Activated naive CD4-positive, alpha-beta T cell treated with anti-CD3 and anti-CD28 coated beads, Interleukin-2, amount 50 U/mL, for 24 hours (primary cell): ENCODE measurements at regions not wholly inside any gene's neighbourhood (a gene's known extent, or its start where the extent isn't known, plus 50 kb on each side); places are given as distances from the start of the nearest gene placed in this dataset.

Experiments used
- H3K27ac Mint-ChIP-seq: one replicate; pipeline ENCODE4 v1.8.0; 2021; ENCODE audit warnings: mild to moderate bottlenecking, mixed read lengths
- H3K27me3 Mint-ChIP-seq: one replicate; pipeline ENCODE4 v1.8.0; 2021; ENCODE audit warnings: mixed read lengths
- H3K36me3 Mint-ChIP-seq: one replicate; pipeline ENCODE4 v1.8.0; 2021; ENCODE audit warnings: mixed read lengths
- H3K4me1 Mint-ChIP-seq: one replicate; pipeline ENCODE4 v1.8.0; 2021; ENCODE audit warnings: mixed read lengths
- H3K4me3 Mint-ChIP-seq: one replicate; pipeline ENCODE4 v1.8.0; 2021; ENCODE audit warnings: mild to moderate bottlenecking, mixed read lengths
- H3K9me3 Mint-ChIP-seq: one replicate; pipeline ENCODE4 v1.8.0; 2021; ENCODE audit warnings: mixed read lengths

- H3K4me1 Mint-ChIP-seq: no peaks in the 10 kb centered on the region
- peaks cover 2% of the 10 kb centered on the region for H3K27me3 Mint-ChIP-seq
- H3K27ac Mint-ChIP-seq: no peak overlapping the region
- no peaks in the 10 kb centered on the region for H3K36me3 Mint-ChIP-seq
- no peaks in the 10 kb centered on the region for H3K9me3 Mint-ChIP-seq
- H3K4me3 Mint-ChIP-seq: no peak overlapping the region
Observed at GRCh38 chr16:80489173-80489572, 51.6 kb upstream of the DYNLRB2 start.

GRCh38 chr16:80488167-80488566 is 52.6 kb upstream of the DYNLRB2 start:
- Mint-ChIP-seq H3K9me3 (no peaks in the 10 kb centered on the region), H3K4me3 (no peak overlapping the region), H3K4me1 (no peaks in the 10 kb centered on the region), H3K27ac (no peak overlapping the region), H3K27me3 (peaks cover 2% of the 10 kb centered on the region), H3K36me3 (no peaks in the 10 kb centered on the region)

GRCh38 chr16:80480664-80481063 is 60.1 kb upstream of the DYNLRB2 start:
- H3K27me3 Mint-ChIP-seq: peaks cover 2% of the 10 kb centered on the region
- H3K4me1 Mint-ChIP-seq: no peaks in the 10 kb centered on the region
- no peaks in the 10 kb centered on the region for H3K9me3 Mint-ChIP-seq
- no peak overlapping the region for H3K27ac Mint-ChIP-seq
- no peaks in the 10 kb centered on the region for H3K36me3 Mint-ChIP-seq
- no peak overlapping the region for H3K4me3 Mint-ChIP-seq

- no peak overlapping the region for H3K27ac Mint-ChIP-seq
- H3K27me3 Mint-ChIP-seq: peaks cover 5% of the 10 kb centered on the region
- no peaks in the 10 kb centered on the region for H3K36me3 Mint-ChIP-seq
- H3K4me3 Mint-ChIP-seq: no peak overlapping the region
- H3K4me1 Mint-ChIP-seq: no peaks in the 10 kb centered on the region
- H3K9me3 Mint-ChIP-seq: no peaks in the 10 kb centered on the region
Observed at GRCh38 chr16:80477838-80478237, 63.0 kb upstream of the DYNLRB2 start.

- Mint-ChIP-seq H3K36me3 (no peaks in the 10 kb centered on the region), H3K4me3 (no peak overlapping the region), H3K9me3 (no peaks in the 10 kb centered on the region), H3K27me3 (peaks cover 2% of the 10 kb centered on the region), H3K27ac (no peak overlapping the region), H3K4me1 (no peaks in the 10 kb centered on the region)
Observed at GRCh38 chr16:80468029-80468428, 72.8 kb upstream of the DYNLRB2 start.

- no peak overlapping the region for H3K27ac Mint-ChIP-seq
- H3K36me3 Mint-ChIP-seq: no peaks in the 10 kb centered on the region
- H3K4me1 Mint-ChIP-seq: no peaks in the 10 kb centered on the region
- no peak overlapping the region for H3K4me3 Mint-ChIP-seq
- peaks cover 2% of the 10 kb centered on the region for H3K27me3 Mint-ChIP-seq
- H3K9me3 Mint-ChIP-seq: no peaks in the 10 kb centered on the region
Observed at GRCh38 chr16:80466024-80466987, 74.5 kb upstream of the DYNLRB2 start.

GRCh38 chr16:80463751-80464495 is 76.9 kb upstream of the DYNLRB2 start:
- Mint-ChIP-seq H3K36me3 (no peaks in the 10 kb centered on the region), H3K4me1 (no peaks in the 10 kb centered on the region), H3K27ac (no peak overlapping the region), H3K27me3 (peaks cover 8% of the 10 kb centered on the region), H3K4me3 (no peak overlapping the region), H3K9me3 (no peaks in the 10 kb centered on the region)

- no peaks in the 10 kb centered on the region for H3K9me3 Mint-ChIP-seq
- H3K36me3 Mint-ChIP-seq: no peaks in the 10 kb centered on the region
- no peak overlapping the region for H3K4me3 Mint-ChIP-seq
- no peaks in the 10 kb centered on the region for H3K4me1 Mint-ChIP-seq
- peaks cover 8% of the 10 kb centered on the region for H3K27me3 Mint-ChIP-seq
- H3K27ac Mint-ChIP-seq: no peak overlapping the region
Observed at GRCh38 chr16:80463326-80463725, 77.5 kb upstream of the DYNLRB2 start.

GRCh38 chr16:80462917-80463316 is 77.9 kb upstream of the DYNLRB2 start:
- Mint-ChIP-seq H3K27ac (no peak overlapping the region), H3K27me3 (peaks cover 8% of the 10 kb centered on the region), H3K4me1 (no peaks in the 10 kb centered on the region), H3K4me3 (no peak overlapping the region), H3K36me3 (no peaks in the 10 kb centered on the region), H3K9me3 (no peaks in the 10 kb centered on the region)

GRCh38 chr16:80460988-80461387 is 79.8 kb upstream of the DYNLRB2 start:
- Mint-ChIP-seq H3K27ac (no peak overlapping the region), H3K9me3 (no peaks in the 10 kb centered on the region), H3K4me1 (no peaks in the 10 kb centered on the region), H3K27me3 (peaks cover 11% of the 10 kb centered on the region), H3K36me3 (no peaks in the 10 kb centered on the region), H3K4me3 (no peak overlapping the region)

GRCh38 chr16:80459966-80460365 is 80.8 kb upstream of the DYNLRB2 start:
- Mint-ChIP-seq H3K4me1 (no peaks in the 10 kb centered on the region), H3K4me3 (no peak overlapping the region), H3K9me3 (no peaks in the 10 kb centered on the region), H3K36me3 (no peaks in the 10 kb centered on the region), H3K27me3 (peaks cover 11% of the 10 kb centered on the region), H3K27ac (no peak overlapping the region)

GRCh38 chr16:80459331-80459777 is 81.4 kb upstream of the DYNLRB2 start:
- H3K27ac Mint-ChIP-seq: no peak overlapping the region
- H3K4me3 Mint-ChIP-seq: no peak overlapping the region
- H3K27me3 Mint-ChIP-seq: peaks cover 11% of the 10 kb centered on the region
- H3K9me3 Mint-ChIP-seq: no peaks in the 10 kb centered on the region
- no peaks in the 10 kb centered on the region for H3K4me1 Mint-ChIP-seq
- no peaks in the 10 kb centered on the region for H3K36me3 Mint-ChIP-seq

GRCh38 chr16:80457871-80458270 is 82.9 kb upstream of the DYNLRB2 start:
- Mint-ChIP-seq H3K36me3 (no peaks in the 10 kb centered on the region), H3K4me1 (no peaks in the 10 kb centered on the region), H3K4me3 (no peak overlapping the region), H3K9me3 (no peaks in the 10 kb centered on the region), H3K27ac (no peak overlapping the region), H3K27me3 (peaks cover 11% of the 10 kb centered on the region)

GRCh38 chr16:80454802-80455201 is 86.0 kb upstream of the DYNLRB2 start:
- H3K9me3 Mint-ChIP-seq: no peaks in the 10 kb centered on the region
- H3K4me3 Mint-ChIP-seq: no peak overlapping the region
- no peak overlapping the region for H3K27ac Mint-ChIP-seq
- peaks cover 12% of the 10 kb centered on the region for H3K27me3 Mint-ChIP-seq
- H3K36me3 Mint-ChIP-seq: no peaks in the 10 kb centered on the region
- no peaks in the 10 kb centered on the region for H3K4me1 Mint-ChIP-seq

- Mint-ChIP-seq H3K4me3 (no peak overlapping the region), H3K4me1 (no peaks in the 10 kb centered on the region), H3K9me3 (no peaks in the 10 kb centered on the region), H3K27me3 (peaks cover 8% of the 10 kb centered on the region), H3K36me3 (no peaks in the 10 kb centered on the region), H3K27ac (no peak overlapping the region)
Observed at GRCh38 chr16:80449392-80449791, 91.4 kb upstream of the DYNLRB2 start.

GRCh38 chr16:80447241-80447640 is 93.6 kb upstream of the DYNLRB2 start:
- Mint-ChIP-seq H3K36me3 (no peaks in the 10 kb centered on the region), H3K27ac (no peak overlapping the region), H3K27me3 (peaks cover 8% of the 10 kb centered on the region), H3K4me3 (no peak overlapping the region), H3K4me1 (no peaks in the 10 kb centered on the region), H3K9me3 (no peaks in the 10 kb centered on the region)
